Tibial nerve (tissue), 4 donors: ENCODE measurements at regions not wholly inside any gene's neighbourhood (a gene's known extent, or its start where the extent isn't known, plus 50 kb on each side); places are given as distances from the start of the nearest gene placed in this dataset.

Source experiments
- DNase-seq, 2 donors: peaks; one replicate each; pipeline ENCODE4 v3.0.0-alpha.2; 2019; ENCODE audit warnings: low spot score in 2 of 2
- H3K27ac ChIP-seq, 4 donors: fragments of 200-600 bp; sonication (generic) in 3 of 4; one replicate each; pipeline ENCODE4 v1.5.1; 2017 to 2019; ENCODE audit warnings: mild to moderate bottlenecking in 1 of 4
- H3K27me3 ChIP-seq, 2 donors: fragments of 200-600 bp; sonication (generic) in 1 of 2; one replicate each; pipeline versions ENCODE4 v1.5.1 to v1.6.0; 2017 to 2019
- H3K36me3 ChIP-seq, 3 donors: fragments of 200-600 bp; sonication (generic); one replicate each; pipeline ENCODE4 v1.5.1; 2018 to 2019
- H3K4me1 ChIP-seq, 4 donors: fragments of 200-600 bp; sonication (generic) in 3 of 4; one replicate each; pipeline ENCODE4 v1.5.1; 2017 to 2019
- H3K4me3 ChIP-seq, 4 donors: fragments of 200-600 bp; sonication (generic) in 3 of 4; one replicate each; pipeline ENCODE4 v1.5.1; 2017 to 2019; ENCODE audit warnings: mild to moderate bottlenecking in 1 of 4, moderate library complexity in 1 of 4
- H3K9me3 ChIP-seq, 4 donors: fragments of 200-600 bp; sonication (generic) in 3 of 4; one replicate each; pipeline ENCODE4 v1.5.1; 2017 to 2019
- EP300 ChIP-seq, 2 donors: sonication (generic); formaldehyde crosslinking; IDR thresholded peaks; one replicate each; pipeline ENCODE4 v1.6.1; 2017; ENCODE audit warnings: antibody characterized with exemption in 2 of 2, mild to moderate bottlenecking in 1 of 2
- POLR2A ChIP-seq, 2 donors: fragments of 450-650 bp; IDR thresholded peaks; one replicate each; pipeline ENCODE4 v1.6.1; 2017; ENCODE audit warnings: antibody characterized with exemption in 2 of 2, mild to moderate bottlenecking in 2 of 2, moderate library complexity in 2 of 2
- WGBS, 2 donors: methylation state at CpG; one replicate each; pipeline ENCODE4 v1.1.5; 2018; 5-methylcytosine and 5-hydroxymethylcytosine counted together
- TF ChIP-seq, protein P1 (sequence below), 5 experiments: fragments of 200-600 bp in 3 of 5; fragments of 450-650 bp in 2 of 5; sonication (generic) in 3 of 5; IDR thresholded peaks; one replicate each; pipeline ENCODE4 v1.5.1; 2016 to 2019; ENCODE audit warnings: antibody characterized with exemption in 5 of 5, mild to moderate bottlenecking in 3 of 5, moderate library complexity in 2 of 5

DNA sequence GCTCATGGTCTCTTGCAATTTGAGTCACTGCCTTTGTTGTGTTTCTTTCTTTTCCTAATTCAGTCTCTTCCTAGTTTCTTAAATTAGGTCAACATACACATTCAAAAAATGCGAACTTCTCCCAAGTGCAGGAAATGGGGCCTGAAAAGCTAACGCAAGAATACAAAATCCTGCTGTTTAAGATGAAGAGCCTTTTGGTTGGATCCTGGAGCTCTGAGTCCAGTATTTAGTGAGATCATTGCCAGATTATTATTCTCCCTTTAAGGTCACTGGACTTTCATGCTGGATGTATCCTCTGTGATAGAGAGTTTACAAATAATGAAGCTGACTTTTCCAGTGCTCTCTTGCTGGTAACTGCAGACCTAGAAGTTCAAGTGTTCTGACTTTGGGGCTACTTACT is 401.9 kb upstream of the MKI67 start:
- Histone ChIP-seq H3K36me3 (no peaks in the 10 kb centered on the region), H3K4me1 (no peaks in the 10 kb centered on the region), H3K9me3 (no peaks in the 10 kb centered on the region), H3K27ac (no peak overlapping the region), H3K27me3 (no peaks in the 10 kb centered on the region), H3K4me3 (no peak overlapping the region)
- no peak for DNase-seq
- 52 to 60% methylated on average over 2 of the region's 2 CpGs for WGBS, 2 donors
- TF ChIP-seq, protein P1, sequence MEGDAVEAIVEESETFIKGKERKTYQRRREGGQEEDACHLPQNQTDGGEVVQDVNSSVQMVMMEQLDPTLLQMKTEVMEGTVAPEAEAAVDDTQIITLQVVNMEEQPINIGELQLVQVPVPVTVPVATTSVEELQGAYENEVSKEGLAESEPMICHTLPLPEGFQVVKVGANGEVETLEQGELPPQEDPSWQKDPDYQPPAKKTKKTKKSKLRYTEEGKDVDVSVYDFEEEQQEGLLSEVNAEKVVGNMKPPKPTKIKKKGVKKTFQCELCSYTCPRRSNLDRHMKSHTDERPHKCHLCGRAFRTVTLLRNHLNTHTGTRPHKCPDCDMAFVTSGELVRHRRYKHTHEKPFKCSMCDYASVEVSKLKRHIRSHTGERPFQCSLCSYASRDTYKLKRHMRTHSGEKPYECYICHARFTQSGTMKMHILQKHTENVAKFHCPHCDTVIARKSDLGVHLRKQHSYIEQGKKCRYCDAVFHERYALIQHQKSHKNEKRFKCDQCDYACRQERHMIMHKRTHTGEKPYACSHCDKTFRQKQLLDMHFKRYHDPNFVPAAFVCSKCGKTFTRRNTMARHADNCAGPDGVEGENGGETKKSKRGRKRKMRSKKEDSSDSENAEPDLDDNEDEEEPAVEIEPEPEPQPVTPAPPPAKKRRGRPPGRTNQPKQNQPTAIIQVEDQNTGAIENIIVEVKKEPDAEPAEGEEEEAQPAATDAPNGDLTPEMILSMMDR (IDR thresholded peaks at IDR 0.05), result no peak
- TF ChIP-seq POLR2A (IDR thresholded peaks at IDR 0.05) (no peak), EP300 (IDR thresholded peaks at IDR 0.05) (no peak)

DNA sequence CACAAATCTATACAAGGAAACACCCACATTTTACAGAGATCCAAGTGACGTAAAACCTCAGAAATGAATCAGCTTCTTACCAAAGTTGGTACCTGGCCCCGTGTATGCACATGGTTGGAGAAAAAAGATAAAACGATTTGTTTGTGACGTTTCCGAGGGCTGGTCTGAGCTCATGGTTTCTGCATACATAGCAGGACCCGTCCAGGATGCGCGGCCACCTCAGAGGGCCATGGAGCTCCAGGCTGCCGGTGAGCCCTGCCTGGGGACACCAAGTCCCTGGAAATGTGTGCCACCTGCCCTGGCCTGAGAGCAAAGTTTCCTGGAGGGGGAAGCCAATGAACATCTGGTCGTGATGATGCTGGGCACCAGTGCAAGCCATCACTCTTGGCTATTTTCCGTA is 402.6 kb upstream of the MKI67 start:
- 76 to 86% methylated on average over 11 of the region's 11 CpGs for WGBS, 2 donors
- Histone ChIP-seq H3K4me1 (no peaks in the 10 kb centered on the region), H3K27me3 (no peaks in the 10 kb centered on the region), H3K9me3 (no peaks in the 10 kb centered on the region), H3K27ac (no peak overlapping the region), H3K4me3 (no peak overlapping the region), H3K36me3 (no peaks in the 10 kb centered on the region)
- no peak for DNase-seq
- TF ChIP-seq EP300 (IDR thresholded peaks at IDR 0.05) (no peak), POLR2A (IDR thresholded peaks at IDR 0.05) (no peak)
- TF ChIP-seq, protein P1 (IDR thresholded peaks at IDR 0.05), result no peak

DNA sequence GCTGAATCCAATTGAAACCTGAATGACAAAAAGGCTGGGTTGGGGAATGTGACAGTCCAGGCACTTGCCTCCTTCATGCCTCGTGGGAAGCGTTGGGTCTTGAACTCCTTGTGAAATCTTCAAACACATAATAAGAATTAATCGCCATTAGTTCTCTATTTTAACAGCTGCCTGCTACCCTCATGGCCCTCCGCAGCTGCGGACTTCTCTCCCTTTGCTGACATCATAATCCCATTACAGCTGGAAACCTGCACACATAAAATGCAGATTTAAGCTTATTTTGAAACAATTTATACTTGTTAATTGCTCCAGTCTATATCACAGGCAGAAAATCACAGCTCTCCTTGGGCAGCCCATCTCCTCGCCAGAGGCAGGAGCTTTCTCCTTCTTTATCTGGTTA is 403.0 kb upstream of the MKI67 start:
- no peak overlapping the region for H3K4me3 ChIP-seq

DNA sequence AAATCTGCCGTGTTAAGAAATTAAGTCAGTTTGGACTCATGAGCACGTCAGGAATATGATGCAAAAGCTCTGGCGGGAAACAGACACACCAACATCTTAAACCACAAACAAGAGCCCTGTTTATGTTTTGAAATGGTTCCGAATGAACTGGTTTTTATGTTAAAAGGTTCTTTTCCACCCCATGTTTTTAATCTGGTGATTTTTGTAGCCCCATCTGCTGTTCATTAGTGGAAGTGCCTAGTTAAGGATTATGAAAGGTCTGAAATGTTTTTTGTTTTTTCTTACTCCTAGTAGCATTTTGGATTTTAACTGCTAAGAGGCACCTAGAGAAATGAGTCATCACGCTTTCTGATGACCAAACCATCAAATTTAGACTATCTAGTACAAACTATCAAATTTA is 404.1 kb upstream of the MKI67 start:
- TF ChIP-seq EP300 (IDR thresholded peaks at IDR 0.05), result no peak
- TF ChIP-seq, protein P1 (IDR thresholded peaks at IDR 0.05), result peak; percentile 36 to 59 (median 52)
- H3K4me1 ChIP-seq, result no peaks in the 10 kb centered on the region
- peaks cover 0 to 8% of the 10 kb centered on the region in 2 donors for H3K27me3 ChIP-seq
- no peak overlapping the region for H3K4me3 ChIP-seq
- H3K9me3 ChIP-seq, result no peaks in the 10 kb centered on the region
- H3K36me3 ChIP-seq, result no peaks in the 10 kb centered on the region
- peak in 1 of 2 donors; percentile 50 for DNase-seq
- no peak overlapping the region for H3K27ac ChIP-seq
- 24% methylated on average over 5 of the region's 5 CpGs for WGBS, 2 donors

More for the DNA sequence above, 403.0 kb upstream of the MKI67 start:
- Histone ChIP-seq H3K27me3 (no peaks in the 10 kb centered on the region), H3K9me3 (no peaks in the 10 kb centered on the region), H3K4me1 (no peaks in the 10 kb centered on the region), H3K36me3 (no peaks in the 10 kb centered on the region), H3K27ac (no peak overlapping the region)
- 72 to 75% methylated on average over 6 of the region's 6 CpGs for WGBS, 2 donors
- DNase-seq, result no peak
- TF ChIP-seq POLR2A (IDR thresholded peaks at IDR 0.05) (no peak), EP300 (IDR thresholded peaks at IDR 0.05) (no peak)
- TF ChIP-seq, protein P1 (IDR thresholded peaks at IDR 0.05), result no peak

DNA sequence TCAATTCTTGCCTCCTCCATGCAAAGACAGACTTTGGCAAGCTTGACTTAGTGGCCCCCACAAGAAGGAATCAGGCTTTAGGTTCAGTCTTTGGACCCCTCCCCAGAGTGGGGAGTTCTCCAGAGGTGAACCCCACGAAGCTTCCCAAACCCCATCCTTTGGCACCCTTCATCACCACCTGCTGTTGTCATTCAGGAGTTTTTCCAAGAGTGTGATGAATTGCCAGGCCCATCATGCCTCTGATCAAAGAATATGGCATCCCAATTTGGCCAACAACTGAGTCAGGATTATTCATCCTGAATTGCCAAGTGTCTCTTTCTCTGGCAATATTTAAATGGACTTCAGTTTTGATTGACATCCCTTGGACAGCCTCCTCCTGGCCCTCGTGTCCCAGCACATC is 404.7 kb upstream of the MKI67 start:
- TF ChIP-seq EP300 (IDR thresholded peaks at IDR 0.05), result no peak
- no peak for TF ChIP-seq POLR2A (IDR thresholded peaks at IDR 0.05)
- TF ChIP-seq, protein P1 (IDR thresholded peaks at IDR 0.05), result no peak
- DNase-seq, result no peak
- peaks cover 0 to 15% of the 10 kb centered on the region in 2 donors for H3K27me3 ChIP-seq
- WGBS, 2 donors, result 41 to 65% methylated on average over 2 of the region's 2 CpGs
- H3K4me1 ChIP-seq, result no peaks in the 10 kb centered on the region
- no peaks in the 10 kb centered on the region for H3K9me3 ChIP-seq
- no peak overlapping the region for H3K4me3 ChIP-seq
- H3K36me3 ChIP-seq, result no peaks in the 10 kb centered on the region
- H3K27ac ChIP-seq, result no peak overlapping the region
